Ishikawa (cell line): ENCODE measurements at regions not wholly inside any gene's neighbourhood (a gene's known extent, or its start where the extent isn't known, plus 50 kb on each side); places are given as distances from the start of the nearest gene placed in this dataset.

Experiments
- CEBPB ChIP-seq: IDR thresholded peaks from 2 replicates; pipeline ENCODE4 v1.6.1; 2012
- CREB1 ChIP-seq: IDR thresholded peaks from 2 replicates; pipeline ENCODE4 v1.6.1; 2012; ENCODE audit warnings: low read depth
- EGR1 ChIP-seq: IDR thresholded peaks from 2 replicates; pipeline ENCODE4 v1.6.1; 2012
- EP300 ChIP-seq: IDR thresholded peaks from 2 replicates; pipeline ENCODE4 v1.6.1; 2012; ENCODE audit warnings: borderline replicate concordance
- FOXM1 ChIP-seq: IDR thresholded peaks from 2 replicates; pipeline ENCODE4 v1.6.1; 2012; ENCODE audit warnings: low read depth, borderline replicate concordance
- NFIC ChIP-seq: IDR thresholded peaks from 2 replicates; pipeline ENCODE4 v1.6.1; 2012
- RAD21 ChIP-seq: IDR thresholded peaks from 2 replicates; pipeline ENCODE4 v1.6.1; 2012; ENCODE audit warnings: low read depth
- TAF1 ChIP-seq: IDR thresholded peaks from 2 replicates; pipeline ENCODE4 v1.6.1; 2012; ENCODE audit warnings: low read depth, mild to moderate bottlenecking
- TCF12 ChIP-seq: IDR thresholded peaks from 2 replicates; pipeline ENCODE4 v1.6.1; 2012; ENCODE audit warnings: low read depth
- TEAD4 ChIP-seq: IDR thresholded peaks from 2 replicates; pipeline ENCODE4 v1.6.1; 2012
- YY1 ChIP-seq: IDR thresholded peaks from 2 replicates; pipeline ENCODE4 v1.6.1; 2012; ENCODE audit warnings: low read depth
- ZBTB7A ChIP-seq: IDR thresholded peaks from 2 replicates; pipeline ENCODE4 v1.6.1; 2012; ENCODE audit warnings: low read depth
- TF ChIP-seq, protein P1 (sequence below): IDR thresholded peaks from 2 replicates; pipeline ENCODE4 v1.6.1; 2012; ENCODE audit warnings: low read depth, mild to moderate bottlenecking
- TF ChIP-seq, protein P2 (sequence below): IDR thresholded peaks from 2 replicates; pipeline ENCODE4 v1.6.1; 2012
- TF ChIP-seq, protein P3 (sequence below): IDR thresholded peaks from 2 replicates; pipeline ENCODE4 v1.6.1; 2012

DNA sequence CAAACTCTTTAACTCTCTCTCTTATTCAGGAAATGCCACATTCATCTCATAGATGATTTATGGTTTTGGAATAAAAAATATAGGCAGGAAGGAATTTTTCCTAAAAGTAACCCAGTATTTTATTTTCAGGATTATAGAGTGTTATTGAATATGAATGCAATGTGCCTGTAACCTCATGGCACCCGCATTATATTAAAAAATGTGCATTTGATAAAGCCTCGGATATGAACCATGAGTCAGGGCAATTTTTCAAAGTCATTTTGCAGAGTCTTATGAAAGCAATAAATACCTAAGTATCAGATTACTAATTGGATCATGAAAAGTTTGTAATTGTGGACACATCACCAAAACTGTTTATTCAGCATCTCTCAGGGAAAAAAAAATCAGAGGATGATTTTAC, 573.8 kb downstream of the TSN start:
- no peak for TF ChIP-seq EP300
- TF ChIP-seq, protein P1, sequence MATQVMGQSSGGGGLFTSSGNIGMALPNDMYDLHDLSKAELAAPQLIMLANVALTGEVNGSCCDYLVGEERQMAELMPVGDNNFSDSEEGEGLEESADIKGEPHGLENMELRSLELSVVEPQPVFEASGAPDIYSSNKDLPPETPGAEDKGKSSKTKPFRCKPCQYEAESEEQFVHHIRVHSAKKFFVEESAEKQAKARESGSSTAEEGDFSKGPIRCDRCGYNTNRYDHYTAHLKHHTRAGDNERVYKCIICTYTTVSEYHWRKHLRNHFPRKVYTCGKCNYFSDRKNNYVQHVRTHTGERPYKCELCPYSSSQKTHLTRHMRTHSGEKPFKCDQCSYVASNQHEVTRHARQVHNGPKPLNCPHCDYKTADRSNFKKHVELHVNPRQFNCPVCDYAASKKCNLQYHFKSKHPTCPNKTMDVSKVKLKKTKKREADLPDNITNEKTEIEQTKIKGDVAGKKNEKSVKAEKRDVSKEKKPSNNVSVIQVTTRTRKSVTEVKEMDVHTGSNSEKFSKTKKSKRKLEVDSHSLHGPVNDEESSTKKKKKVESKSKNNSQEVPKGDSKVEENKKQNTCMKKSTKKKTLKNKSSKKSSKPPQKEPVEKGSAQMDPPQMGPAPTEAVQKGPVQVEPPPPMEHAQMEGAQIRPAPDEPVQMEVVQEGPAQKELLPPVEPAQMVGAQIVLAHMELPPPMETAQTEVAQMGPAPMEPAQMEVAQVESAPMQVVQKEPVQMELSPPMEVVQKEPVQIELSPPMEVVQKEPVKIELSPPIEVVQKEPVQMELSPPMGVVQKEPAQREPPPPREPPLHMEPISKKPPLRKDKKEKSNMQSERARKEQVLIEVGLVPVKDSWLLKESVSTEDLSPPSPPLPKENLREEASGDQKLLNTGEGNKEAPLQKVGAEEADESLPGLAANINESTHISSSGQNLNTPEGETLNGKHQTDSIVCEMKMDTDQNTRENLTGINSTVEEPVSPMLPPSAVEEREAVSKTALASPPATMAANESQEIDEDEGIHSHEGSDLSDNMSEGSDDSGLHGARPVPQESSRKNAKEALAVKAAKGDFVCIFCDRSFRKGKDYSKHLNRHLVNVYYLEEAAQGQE: no peak
- TF ChIP-seq EGR1: no peak
- TF ChIP-seq TEAD4: no peak
- no peak for TF ChIP-seq TAF1
- TF ChIP-seq YY1: no peak
- TF ChIP-seq ZBTB7A: no peak
- TF ChIP-seq RAD21: no peak
- TF ChIP-seq FOXM1: no peak
- TF ChIP-seq NFIC: no peak
- no peak for TF ChIP-seq CEBPB
- TF ChIP-seq, protein P2, sequence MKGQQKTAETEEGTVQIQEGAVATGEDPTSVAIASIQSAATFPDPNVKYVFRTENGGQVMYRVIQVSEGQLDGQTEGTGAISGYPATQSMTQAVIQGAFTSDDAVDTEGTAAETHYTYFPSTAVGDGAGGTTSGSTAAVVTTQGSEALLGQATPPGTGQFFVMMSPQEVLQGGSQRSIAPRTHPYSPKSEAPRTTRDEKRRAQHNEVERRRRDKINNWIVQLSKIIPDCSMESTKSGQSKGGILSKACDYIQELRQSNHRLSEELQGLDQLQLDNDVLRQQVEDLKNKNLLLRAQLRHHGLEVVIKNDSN: no peak
- TF ChIP-seq, protein P3, sequence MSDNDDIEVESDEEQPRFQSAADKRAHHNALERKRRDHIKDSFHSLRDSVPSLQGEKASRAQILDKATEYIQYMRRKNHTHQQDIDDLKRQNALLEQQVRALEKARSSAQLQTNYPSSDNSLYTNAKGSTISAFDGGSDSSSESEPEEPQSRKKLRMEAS: no peak
- no peak for TF ChIP-seq CREB1
- no peak for TF ChIP-seq TCF12

DNA sequence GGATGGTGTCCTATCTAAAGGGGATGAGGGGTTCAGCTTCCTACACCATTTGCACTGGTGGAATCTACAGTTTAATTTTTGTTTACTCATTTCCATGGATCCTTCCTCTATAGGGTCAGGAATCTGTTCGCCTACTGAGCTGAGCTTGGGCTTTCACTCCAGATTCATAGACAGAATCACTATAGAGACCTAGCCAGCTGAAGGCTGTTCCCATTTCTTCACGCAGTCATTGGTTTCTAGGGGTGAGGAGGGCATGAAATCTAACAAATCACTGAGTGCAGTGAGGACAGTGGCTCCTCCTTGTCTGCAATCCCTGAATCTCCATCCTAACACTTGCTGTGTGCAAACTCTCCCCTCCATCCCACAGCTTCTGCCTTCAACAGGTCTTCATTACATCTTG, 578.5 kb downstream of the TSN start:
- TF ChIP-seq TEAD4: no peak
- TF ChIP-seq, protein P3: no peak
- no peak for TF ChIP-seq EGR1
- TF ChIP-seq, protein P1: no peak
- TF ChIP-seq, protein P2: no peak

DNA sequence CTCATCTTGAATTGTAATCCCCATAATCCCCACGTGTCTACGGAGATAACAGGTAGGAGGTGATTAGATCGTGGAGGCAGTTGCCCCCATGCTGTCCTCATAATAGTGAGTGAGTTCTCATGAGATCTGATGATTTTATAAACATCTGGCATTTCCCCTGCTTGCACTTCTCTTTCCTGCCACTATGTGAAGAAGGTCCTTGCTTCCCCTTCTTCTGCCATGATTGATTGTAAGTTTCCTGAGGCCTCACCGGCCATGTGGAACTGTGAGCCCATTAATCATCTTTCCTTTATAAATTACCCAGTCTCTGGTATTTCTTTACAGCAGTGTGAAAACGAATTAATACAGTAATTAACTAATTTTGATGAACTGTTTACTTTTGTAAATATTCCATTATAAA, 582.5 kb downstream of the TSN start:
- TF ChIP-seq YY1 (no peak), NFIC (no peak), CREB1 (no peak), CEBPB (no peak), TAF1 (no peak), RAD21 (no peak), FOXM1 (no peak), EP300 (no peak), ZBTB7A (no peak), EGR1 (no peak), TCF12 (no peak), TEAD4 (no peak)
- TF ChIP-seq, protein P2: no peak
- TF ChIP-seq, protein P3: no peak
- TF ChIP-seq, protein P1: no peak

DNA sequence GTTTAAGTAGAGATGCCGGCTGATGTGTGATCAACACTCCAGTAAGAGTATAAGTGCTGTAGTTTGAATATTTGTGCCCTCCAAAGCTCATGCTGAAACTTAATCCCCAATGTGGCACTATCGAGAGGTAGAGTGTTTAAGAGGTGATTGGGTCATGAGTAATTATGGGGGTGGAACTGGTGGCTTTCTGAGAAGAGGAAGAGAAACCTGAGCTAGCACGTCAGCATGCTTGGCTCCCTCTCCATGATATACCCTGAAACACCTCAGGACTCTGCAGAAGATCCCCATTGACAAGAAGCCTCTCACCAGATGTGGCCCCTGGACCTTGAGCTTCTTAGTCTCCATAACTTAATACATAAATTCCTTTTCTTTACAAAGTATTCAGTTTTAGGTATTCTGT, 584.8 kb downstream of the TSN start:
- TF ChIP-seq EP300: peak; percentile 35; the same call in 1 of the 2 replicates
- TF ChIP-seq NFIC: peak; percentile 17; the same call in 1 of the 2 replicates
- no peak for TF ChIP-seq CEBPB
- TF ChIP-seq YY1: no peak
